Activated CD8-positive, alpha-beta T cell treated with anti-CD3 and anti-CD28 coated beads for 36 hours (primary cell): ENCODE measurements at regions not wholly inside any gene's neighbourhood (a gene's known extent, or its start where the extent isn't known, plus 50 kb on each side); places are given as distances from the start of the nearest gene placed in this dataset.

Experiments
- ATAC-seq: fragments of 200-7000 bp; cut with Tn5 transposase; one replicate; pipeline ENCODE4 v1.10.0; 2021; ENCODE audit warnings: mild to moderate bottlenecking, moderate library complexity
- CTCF ChIA-PET: fragments of 350-600 bp; sonication (Branson Sonifier 250); formaldehyde crosslinking; loops from one replicate; lab custom pipeline; 2021; ENCODE audit warnings: antibody characterized with exemption; lab: Charles Lee
- POLR2A ChIA-PET: fragments of 350-600 bp; sonication (Branson Sonifier 250); formaldehyde crosslinking; loops from one replicate; lab custom pipeline; 2021; ENCODE audit warnings: antibody characterized with exemption; lab: Charles Lee
- DNase-seq: peaks from one replicate; pipeline ENCODE4 v3.0.0-alpha.2; 2020
- H3K27ac Mint-ChIP-seq: one replicate; pipeline ENCODE4 v1.8.0; 2021; ENCODE audit warnings: mild to moderate bottlenecking, mixed read lengths
- H3K27me3 Mint-ChIP-seq: one replicate; pipeline ENCODE4 v1.8.0; 2021; ENCODE audit warnings: mixed read lengths
- H3K36me3 Mint-ChIP-seq: one replicate; pipeline ENCODE4 v1.8.0; 2021; ENCODE audit warnings: low read depth, mixed read lengths
- H3K4me1 Mint-ChIP-seq: one replicate; pipeline ENCODE4 v1.8.0; 2021; ENCODE audit warnings: low read depth, mixed read lengths
- H3K4me3 Mint-ChIP-seq: one replicate; pipeline ENCODE4 v1.8.0; 2021; ENCODE audit warnings: mild to moderate bottlenecking, moderate library complexity, mixed read lengths
- H3K9me3 Mint-ChIP-seq: one replicate; pipeline ENCODE4 v1.8.0; 2021; ENCODE audit warnings: mixed read lengths
- intact Hi-C: fragments of 100-400 bp; cut with micrococcal nuclease; formaldehyde crosslinking; loops from one replicate; pipeline ENCODE4 v1.10.0; 2022
- TF ChIP-seq, protein P1 (sequence below): fragments of 200-600 bp; IDR thresholded peaks from one replicate; pipeline ENCODE4 v1.8.0; 2022; ENCODE audit warnings: antibody characterized with exemption, mild to moderate bottlenecking

DNA sequence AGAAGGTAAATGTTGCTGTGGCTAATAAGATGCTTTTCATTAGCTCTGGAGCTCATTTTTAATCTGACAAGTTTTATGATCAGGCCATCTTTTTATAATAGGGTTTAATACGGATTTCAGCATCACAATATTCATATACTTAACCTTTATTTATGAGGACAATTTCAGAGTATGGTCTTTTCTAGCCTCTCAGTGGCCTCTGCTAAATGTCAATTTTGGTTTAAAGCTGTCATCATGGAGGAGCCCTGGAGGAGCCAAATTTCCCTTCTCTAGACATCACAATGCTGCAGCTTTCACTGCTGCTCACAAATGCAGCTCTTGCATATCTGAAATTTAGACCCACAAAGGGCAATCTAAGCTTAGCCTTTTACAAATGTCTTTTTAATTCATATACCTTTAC, 510.4 kb downstream of the PCDH7 start:
- no peak for ATAC-seq
- peaks cover 3% of the 10 kb centered on the region for H3K9me3 Mint-ChIP-seq
- intact Hi-C loops, result no loop called here
- TF ChIP-seq, protein P1, sequence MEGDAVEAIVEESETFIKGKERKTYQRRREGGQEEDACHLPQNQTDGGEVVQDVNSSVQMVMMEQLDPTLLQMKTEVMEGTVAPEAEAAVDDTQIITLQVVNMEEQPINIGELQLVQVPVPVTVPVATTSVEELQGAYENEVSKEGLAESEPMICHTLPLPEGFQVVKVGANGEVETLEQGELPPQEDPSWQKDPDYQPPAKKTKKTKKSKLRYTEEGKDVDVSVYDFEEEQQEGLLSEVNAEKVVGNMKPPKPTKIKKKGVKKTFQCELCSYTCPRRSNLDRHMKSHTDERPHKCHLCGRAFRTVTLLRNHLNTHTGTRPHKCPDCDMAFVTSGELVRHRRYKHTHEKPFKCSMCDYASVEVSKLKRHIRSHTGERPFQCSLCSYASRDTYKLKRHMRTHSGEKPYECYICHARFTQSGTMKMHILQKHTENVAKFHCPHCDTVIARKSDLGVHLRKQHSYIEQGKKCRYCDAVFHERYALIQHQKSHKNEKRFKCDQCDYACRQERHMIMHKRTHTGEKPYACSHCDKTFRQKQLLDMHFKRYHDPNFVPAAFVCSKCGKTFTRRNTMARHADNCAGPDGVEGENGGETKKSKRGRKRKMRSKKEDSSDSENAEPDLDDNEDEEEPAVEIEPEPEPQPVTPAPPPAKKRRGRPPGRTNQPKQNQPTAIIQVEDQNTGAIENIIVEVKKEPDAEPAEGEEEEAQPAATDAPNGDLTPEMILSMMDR, result no peak
- no peak overlapping the region for H3K27ac Mint-ChIP-seq
- ChIA-PET POLR2A (no interaction called here), CTCF (no interaction called here)
- no peaks in the 10 kb centered on the region for H3K4me1 Mint-ChIP-seq
- no peaks in the 10 kb centered on the region for H3K27me3 Mint-ChIP-seq
- no peak overlapping the region for H3K4me3 Mint-ChIP-seq
- H3K36me3 Mint-ChIP-seq, result no peaks in the 10 kb centered on the region
- DNase-seq, result no peak

- DNase-seq (peak; percentile 6), ATAC-seq (no peak)
- H3K4me3 Mint-ChIP-seq, result no peak overlapping the region
- POLR2A ChIA-PET, result no interaction called here
- peaks cover 12% of the 10 kb centered on the region for H3K9me3 Mint-ChIP-seq
- no peaks in the 10 kb centered on the region for H3K36me3 Mint-ChIP-seq
- CTCF ChIA-PET, result interaction anchor here (1.6 kb wide), 1 partner anchor 8 kb away, joined by 4 read pairs; no protein-coding TSS in a partner anchor
- H3K27ac Mint-ChIP-seq, result no peak overlapping the region
- TF ChIP-seq, protein P1, result no peak
- H3K4me1 Mint-ChIP-seq, result no peaks in the 10 kb centered on the region
- intact Hi-C loops, result no loop called here
- H3K27me3 Mint-ChIP-seq, result no peaks in the 10 kb centered on the region
These were observed 514.3 kb downstream of the PCDH7 start for GRCh38 chr4:31234494-31234893.

DNA sequence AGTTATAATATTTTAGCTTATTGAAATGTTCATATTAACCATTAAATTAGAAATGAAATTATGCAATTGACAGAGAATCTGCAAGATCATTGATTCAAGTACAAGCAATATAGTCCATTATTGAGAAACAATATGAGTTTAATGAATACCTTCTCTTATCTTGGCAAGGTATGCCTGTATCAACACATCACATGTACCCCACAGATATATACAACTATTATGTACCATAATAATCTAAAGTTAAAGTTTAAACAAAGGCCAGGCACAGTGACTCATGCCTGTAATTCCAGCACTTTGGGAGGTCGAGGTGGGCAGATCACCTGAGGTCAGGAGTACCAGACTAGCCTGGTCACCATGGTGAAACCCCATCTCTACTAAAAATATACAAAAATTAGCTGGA, 514.7 kb downstream of the PCDH7 start:
- intact Hi-C loops, result no loop called here
- no peaks in the 10 kb centered on the region for H3K27me3 Mint-ChIP-seq
- TF ChIP-seq, protein P1, result no peak
- ChIA-PET CTCF (interaction anchor here (1.6 kb wide), 1 partner anchor 8 kb away, joined by 4 read pairs; no protein-coding TSS in a partner anchor), POLR2A (no interaction called here)
- DNase-seq, result no peak
- no peak overlapping the region for H3K4me3 Mint-ChIP-seq
- H3K9me3 Mint-ChIP-seq, result peaks cover 12% of the 10 kb centered on the region
- no peak for ATAC-seq
- H3K4me1 Mint-ChIP-seq, result no peaks in the 10 kb centered on the region
- H3K36me3 Mint-ChIP-seq, result no peaks in the 10 kb centered on the region
- no peak overlapping the region for H3K27ac Mint-ChIP-seq

DNA sequence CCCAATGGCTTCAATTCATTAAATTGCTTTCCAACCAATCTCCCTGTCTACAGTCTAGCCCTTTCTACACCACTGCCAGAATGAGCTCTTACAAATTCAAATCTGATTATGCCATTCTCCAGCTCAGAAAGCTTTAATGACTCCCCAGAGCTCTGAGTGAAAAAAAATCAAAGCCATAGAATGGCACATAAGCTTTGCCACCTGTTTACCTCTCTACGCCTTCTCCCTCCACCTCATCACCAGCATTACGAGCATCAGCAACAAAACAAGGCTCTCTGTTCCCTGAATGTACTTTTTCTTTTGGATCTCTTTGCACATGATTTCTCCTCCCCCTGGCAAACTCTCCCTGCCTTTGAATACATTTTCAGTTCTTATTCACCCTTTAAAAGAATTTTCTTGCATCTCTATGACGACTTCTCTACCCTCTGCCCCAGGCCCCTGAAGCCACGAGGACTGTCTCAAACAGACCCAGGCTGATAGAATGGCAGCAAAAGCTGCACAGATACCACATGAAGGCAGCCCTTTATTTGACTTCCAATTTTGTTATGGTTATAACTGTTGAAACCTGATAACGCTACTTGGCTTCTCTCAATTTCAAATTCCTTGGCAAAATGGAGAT, 516.0 kb downstream of the PCDH7 start:
- no peaks in the 10 kb centered on the region for H3K4me1 Mint-ChIP-seq

DNA sequence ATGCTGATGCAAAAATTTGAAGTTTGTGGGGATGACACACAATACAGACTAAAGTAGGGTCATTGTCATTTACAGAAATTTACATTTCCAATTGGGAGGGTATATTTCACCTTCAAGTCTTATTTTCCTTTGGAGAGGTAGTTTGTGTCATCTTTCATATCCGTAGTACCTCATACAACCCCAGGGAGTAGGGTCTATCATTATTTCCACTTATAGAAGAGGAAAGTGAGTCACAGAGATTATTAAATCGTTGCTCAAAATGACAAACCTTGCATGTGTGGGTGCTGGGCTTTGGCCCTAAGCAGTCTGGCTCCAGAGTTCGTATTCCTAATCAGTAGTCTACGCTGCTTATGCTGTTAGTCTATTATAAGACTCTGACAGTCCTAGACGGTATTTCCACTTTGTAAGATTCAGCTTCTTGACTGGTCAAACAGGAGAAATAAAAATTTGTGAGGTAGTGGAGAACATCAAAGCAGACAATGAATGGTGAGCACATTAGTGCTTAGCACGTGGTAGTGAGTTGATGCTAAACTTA, 516.5 kb downstream of the PCDH7 start:
- intact Hi-C loops, result no loop called here
- ATAC-seq (no peak), DNase-seq (no peak)
- Mint-ChIP-seq H3K4me1 (no peaks in the 10 kb centered on the region), H3K27ac (no peak overlapping the region), H3K9me3 (peaks cover 12% of the 10 kb centered on the region), H3K27me3 (no peaks in the 10 kb centered on the region), H3K4me3 (no peak overlapping the region), H3K36me3 (no peaks in the 10 kb centered on the region)
- ChIA-PET CTCF (no interaction called here), POLR2A (no interaction called here)
- TF ChIP-seq, protein P1, result no peak

More for the DNA sequence above, 516.0 kb downstream of the PCDH7 start:
- DNase-seq, result no peak
- Mint-ChIP-seq H3K27me3 (no peaks in the 10 kb centered on the region), H3K9me3 (peaks cover 12% of the 10 kb centered on the region), H3K27ac (no peak overlapping the region), H3K36me3 (no peaks in the 10 kb centered on the region), H3K4me3 (no peak overlapping the region)
- intact Hi-C loops, result no loop called here
- no peak for ATAC-seq
- ChIA-PET CTCF (interaction anchor here (1.6 kb wide), 1 partner anchor 9 kb away, joined by 4 read pairs; no protein-coding TSS in a partner anchor), POLR2A (no interaction called here)
- TF ChIP-seq, protein P1, result no peak
